NCI-H82 treated with DMSO at 0.1 percent for 48 hours (cell line): ENCODE measurements at regions not wholly inside any gene's neighbourhood (a gene's known extent, or its start where the extent isn't known, plus 50 kb on each side); places are given as distances from the start of the nearest gene placed in this dataset.
"Not testable (repeated sequence)": the region's sequence is repeated elsewhere in the genome, so short reads cannot be mapped to it uniquely, and the experiment has no call there.

ENCODE experiments used
- DNase-seq: peaks from one replicate; lab custom pipeline; 2025; ENCODE audit not compliant: unreplicated experiment; lab: John Stamatoyannopoulos, UW

DNA sequence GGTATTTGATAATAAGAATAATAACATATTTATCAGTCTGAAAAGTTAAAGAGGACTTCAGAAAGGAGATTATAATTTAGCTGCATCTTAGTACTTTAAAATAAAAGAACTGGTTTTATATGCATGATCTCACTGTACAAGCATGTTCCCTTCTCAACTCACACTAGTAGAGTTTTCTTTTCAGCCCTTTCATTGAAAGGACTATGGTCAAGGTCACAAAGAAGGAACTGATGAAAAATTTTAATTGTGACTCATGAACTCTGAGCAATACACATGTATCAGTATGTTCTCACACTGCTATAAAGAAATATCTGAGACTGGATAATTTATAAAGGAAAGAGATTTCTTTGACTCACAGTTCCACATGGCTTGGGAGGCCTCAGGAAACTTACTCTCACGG, 73.7 kb upstream of the NDST4 start:
- DNase-seq: no peak

DNA sequence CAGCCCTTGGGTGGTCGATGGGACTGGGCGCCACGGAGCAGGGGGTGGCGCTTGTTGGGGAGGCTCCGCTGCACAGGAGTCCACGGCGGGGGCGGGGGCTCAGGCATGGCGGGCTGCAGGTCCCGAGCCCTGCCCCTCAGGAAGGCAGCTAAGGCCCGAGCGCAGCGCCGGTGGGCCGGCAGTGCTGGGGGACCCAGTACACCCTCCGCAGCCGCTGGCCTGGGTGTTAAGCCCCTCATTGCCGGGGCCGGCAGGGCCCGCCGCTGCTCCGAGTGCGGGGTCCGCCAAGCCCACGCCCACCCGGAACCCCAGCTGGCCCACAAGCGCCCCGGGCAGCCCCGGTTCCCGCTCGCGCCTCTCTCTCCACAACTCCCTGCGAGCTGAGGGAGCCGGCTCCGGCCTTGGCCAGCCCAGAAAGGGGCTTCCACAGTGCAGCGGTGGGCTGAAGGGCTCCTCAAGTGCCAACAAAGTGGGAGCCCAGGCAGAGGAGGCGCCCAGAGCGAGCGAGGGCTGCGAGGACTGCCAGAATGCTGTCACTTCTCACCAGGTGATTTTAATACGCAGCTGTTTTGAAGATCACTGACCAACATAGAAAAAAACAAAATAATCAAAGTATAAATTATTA, 66.1 kb upstream of the NDST4 start:
- not testable (repeated sequence) for DNase-seq

DNA sequence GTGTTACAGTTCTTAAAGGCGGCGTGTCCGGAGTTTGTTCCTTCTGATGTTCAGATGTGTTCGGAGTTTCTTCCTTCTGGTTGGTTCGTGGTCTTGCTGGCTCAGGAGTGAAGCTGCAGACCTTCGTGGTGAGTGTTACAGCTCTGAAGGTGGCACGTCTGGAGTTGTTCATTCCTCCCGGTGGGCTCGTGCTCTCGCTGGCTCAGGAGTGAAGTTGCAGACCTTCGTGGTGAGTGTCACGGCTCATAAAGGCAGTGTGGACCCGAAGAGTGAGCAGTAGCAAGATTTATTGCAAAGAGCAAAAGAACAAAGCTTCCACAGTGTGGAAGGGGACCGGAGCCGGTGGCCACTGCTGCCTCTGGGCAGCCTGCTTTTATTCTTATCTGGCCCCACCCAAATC, 65.3 kb upstream of the NDST4 start:
- DNase-seq: not testable (repeated sequence)

DNA sequence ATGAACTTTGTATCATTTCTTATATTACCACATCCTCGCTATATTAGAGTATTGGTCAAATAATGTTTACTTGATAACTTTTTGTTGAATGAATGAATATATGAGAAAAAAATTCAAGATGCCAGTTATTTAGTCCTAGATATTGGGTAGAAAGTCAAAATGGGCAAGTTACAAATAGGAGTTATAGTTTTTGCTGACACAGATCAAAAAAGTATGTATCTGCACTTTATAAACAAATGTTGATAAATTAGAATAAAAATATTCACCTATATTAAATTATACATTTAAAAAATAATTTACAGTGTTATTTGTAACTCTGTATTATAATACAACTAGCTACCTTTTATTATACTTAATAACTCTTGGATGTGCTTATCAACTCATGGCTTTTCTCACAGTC, 57.8 kb upstream of the NDST4 start:
- no peak for DNase-seq

DNA sequence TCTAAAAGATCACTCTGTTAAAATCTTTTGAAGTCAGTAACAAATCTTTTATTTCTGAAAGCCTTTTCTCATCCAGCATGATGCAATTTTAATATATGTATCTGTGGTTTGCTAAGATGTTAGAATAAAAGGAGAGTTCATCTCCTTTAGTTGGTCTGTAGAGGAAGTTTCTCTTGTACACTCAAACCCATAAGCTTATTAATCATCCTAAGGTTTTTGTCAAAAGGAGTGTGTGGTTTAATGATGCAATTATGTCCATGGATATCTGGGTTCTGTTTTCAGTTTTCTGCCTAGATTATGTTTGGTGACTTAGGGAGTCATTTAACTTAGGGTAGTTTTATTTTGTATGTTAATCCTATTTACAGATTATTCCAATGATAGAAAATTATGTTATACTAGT, 52.1 kb upstream of the NDST4 start:
- no peak for DNase-seq
